ENCODE measurements at regions not wholly inside any gene's neighbourhood (a gene's known extent, or its start where the extent isn't known, plus 50 kb on each side); places are given as distances from the start of the nearest gene placed in this dataset.

- intact Hi-C loops (cut with DNase I; ENCODE audit: low total_unique reads): no loop called here
- Histone ChIP-seq H3K4me1 (no peaks in the 10 kb centered on the region), H3K9me3 (no peaks in the 10 kb centered on the region), H3K36me3 (no peaks in the 10 kb centered on the region), H3K4me3 (no peak overlapping the region), H3K27ac (no peak overlapping the region), H3K27me3 (no peaks in the 10 kb centered on the region)
- DNase-seq: no peak
- TF ChIP-seq CTCF (IDR thresholded peaks at IDR 0.05) (no peak), POLR2A (IDR thresholded peaks at IDR 0.05) (no peak)
Measured at GRCh38 chr13:30074955-30075614, 224.7 kb upstream of the UBL3 start.

GRCh38 chr13:30074431-30074830 is 224.0 kb upstream of the UBL3 start:
- H3K36me3 ChIP-seq: no peaks in the 10 kb centered on the region
- no peak for DNase-seq
- H3K4me3 ChIP-seq: no peak overlapping the region
- no peak overlapping the region for H3K27ac ChIP-seq
- TF ChIP-seq CTCF (IDR thresholded peaks at IDR 0.05) (no peak), POLR2A (IDR thresholded peaks at IDR 0.05) (no peak)
- intact Hi-C loops (cut with DNase I; ENCODE audit: low total_unique reads): no loop called here
- H3K9me3 ChIP-seq: no peaks in the 10 kb centered on the region
- no peaks in the 10 kb centered on the region for H3K27me3 ChIP-seq
- H3K4me1 ChIP-seq: no peaks in the 10 kb centered on the region

- DNase-seq: no peak
- Histone ChIP-seq H3K9me3 (no peaks in the 10 kb centered on the region), H3K27me3 (no peaks in the 10 kb centered on the region), H3K4me1 (no peaks in the 10 kb centered on the region), H3K27ac (no peak overlapping the region), H3K4me3 (no peak overlapping the region), H3K36me3 (no peaks in the 10 kb centered on the region)
- TF ChIP-seq CTCF (IDR thresholded peaks at IDR 0.05) (no peak), POLR2A (IDR thresholded peaks at IDR 0.05) (no peak)
- intact Hi-C loops (cut with DNase I; ENCODE audit: low total_unique reads): no loop called here
Measured at GRCh38 chr13:30072818-30073186, 222.4 kb upstream of the UBL3 start.

GRCh38 chr13:30071969-30072817 is 221.8 kb upstream of the UBL3 start:
- H3K4me1 ChIP-seq: no peaks in the 10 kb centered on the region
- intact Hi-C loops (cut with DNase I; ENCODE audit: low total_unique reads): no loop called here
- no peak overlapping the region for H3K27ac ChIP-seq
- TF ChIP-seq CTCF (IDR thresholded peaks at IDR 0.05) (no peak), POLR2A (IDR thresholded peaks at IDR 0.05) (no peak)
- no peak for DNase-seq
- no peaks in the 10 kb centered on the region for H3K27me3 ChIP-seq
- H3K4me3 ChIP-seq: no peak overlapping the region
- no peaks in the 10 kb centered on the region for H3K9me3 ChIP-seq
- H3K36me3 ChIP-seq: no peaks in the 10 kb centered on the region

- Histone ChIP-seq H3K4me3 (no peak overlapping the region), H3K9me3 (no peaks in the 10 kb centered on the region), H3K27ac (no peak overlapping the region), H3K27me3 (no peaks in the 10 kb centered on the region), H3K36me3 (no peaks in the 10 kb centered on the region), H3K4me1 (no peaks in the 10 kb centered on the region)
- no peak for DNase-seq
- intact Hi-C loops (cut with DNase I; ENCODE audit: low total_unique reads): no loop called here
- TF ChIP-seq CTCF (IDR thresholded peaks at IDR 0.05): no peak
- no peak for TF ChIP-seq POLR2A (IDR thresholded peaks at IDR 0.05)
Measured at GRCh38 chr13:30065181-30065580, 214.8 kb upstream of the UBL3 start.

All from uterus (tissue), 3 donors.